ENCODE measurements at regions not wholly inside any gene's neighbourhood (a gene's known extent, or its start where the extent isn't known, plus 50 kb on each side); places are given as distances from the start of the nearest gene placed in this dataset.

DNA sequence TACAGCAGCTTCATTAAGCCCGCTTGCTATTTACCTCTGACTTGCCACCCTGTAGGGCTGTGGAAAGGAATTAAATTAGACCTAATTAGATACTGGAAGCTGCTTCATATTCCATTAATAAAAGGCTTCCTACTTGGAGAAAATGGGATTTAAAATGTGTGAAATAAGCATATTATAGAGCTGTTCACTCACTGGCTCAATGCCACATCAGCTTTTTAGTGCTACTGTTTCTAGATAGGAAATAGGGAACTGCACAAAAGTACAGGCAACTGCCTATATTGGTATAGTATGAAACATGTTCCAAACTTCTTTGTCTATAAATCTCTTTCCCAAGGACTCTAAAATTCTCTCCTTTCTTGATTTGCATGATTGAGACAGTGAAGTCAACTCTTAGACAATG, 407.9 kb upstream of the AADAT start:
- TF ChIP-seq EZH2 (IDR thresholded peaks at IDR 0.05; ENCODE audit: insufficient read depth, low read length) (no peak), CTCF (IDR thresholded peaks at IDR 0.05; ENCODE audit: insufficient read depth, low read depth, low read length) (no peak)

Data from astrocyte (in vitro differentiated cells and primary cell).